ENCODE measurements at regions not wholly inside any gene's neighbourhood (a gene's known extent, or its start where the extent isn't known, plus 50 kb on each side); places are given as distances from the start of the nearest gene placed in this dataset.

DNA sequence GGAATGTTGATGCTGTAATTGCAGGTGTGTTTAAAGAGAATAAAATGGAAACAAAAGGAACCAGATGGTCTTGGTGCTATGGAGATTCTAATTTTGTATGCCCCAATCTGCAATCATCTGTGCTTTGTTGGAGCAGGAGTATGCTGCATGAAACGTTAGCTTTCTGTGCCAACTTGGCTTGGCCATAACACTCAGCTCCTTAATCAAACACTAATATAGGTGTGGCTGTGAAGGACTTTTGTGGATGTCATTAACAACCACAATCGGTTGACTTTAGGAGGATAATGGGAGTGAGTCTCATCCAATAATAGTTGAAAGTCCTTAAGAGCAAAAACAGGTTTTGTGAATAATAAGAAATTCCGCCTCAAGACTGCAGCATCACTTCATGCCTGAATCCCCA lies 399.2 kb downstream of the NLGN4X start:
- DNase-seq, result no peak

- no peak for DNase-seq
Measured at GRCh38 chrX:5829060-5829459, 399.6 kb downstream of the NLGN4X start.

DNA sequence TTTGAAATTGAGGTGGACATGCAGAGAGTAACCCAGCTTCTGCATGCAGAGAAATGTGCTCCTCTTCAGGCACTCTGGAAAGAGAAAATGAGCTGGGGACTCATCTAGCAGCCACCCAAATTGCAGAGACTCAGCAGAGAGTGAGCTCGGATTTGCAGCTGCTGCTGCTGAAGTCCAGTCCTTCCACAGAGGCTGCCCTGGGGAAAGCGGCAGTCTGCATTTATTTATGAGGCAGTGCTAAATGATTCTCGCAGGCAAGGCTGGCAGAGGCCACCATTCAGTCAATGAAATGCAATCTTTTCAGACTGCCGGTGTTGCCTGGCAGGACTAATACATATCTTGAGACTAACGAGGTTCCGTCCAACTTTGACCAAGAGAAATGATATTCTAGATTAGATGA lies 404.8 kb downstream of the NLGN4X start:
- DNase-seq, result no peak

GRCh38 chrX:5810636-5811035 lies 418.0 kb downstream of the NLGN4X start:
- no peak for DNase-seq

DNA sequence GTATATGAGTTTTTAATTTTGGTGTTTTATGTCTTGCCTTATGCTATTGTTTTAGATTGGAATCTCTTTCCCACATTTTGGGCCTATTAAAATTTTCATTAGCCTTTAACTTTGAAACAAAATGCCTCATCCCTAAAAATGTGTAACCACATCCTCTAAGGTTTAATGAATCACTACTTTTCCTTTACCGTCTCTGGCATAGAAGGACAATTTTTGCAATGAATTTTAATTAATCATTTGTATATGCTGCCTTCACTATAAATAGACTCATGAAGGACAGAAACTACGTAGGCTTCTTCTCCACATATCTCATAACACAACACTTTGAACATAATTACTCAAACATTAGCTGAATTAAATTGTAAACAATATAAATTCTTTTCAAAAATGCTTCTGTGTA lies 421.5 kb downstream of the NLGN4X start:
- no peak for DNase-seq

GRCh38 chrX:5802391-5802790 lies 426.3 kb downstream of the NLGN4X start:
- no peak for DNase-seq

- no peak for DNase-seq
Measured at GRCh38 chrX:5791721-5792120, 436.9 kb downstream of the NLGN4X start.

DNA sequence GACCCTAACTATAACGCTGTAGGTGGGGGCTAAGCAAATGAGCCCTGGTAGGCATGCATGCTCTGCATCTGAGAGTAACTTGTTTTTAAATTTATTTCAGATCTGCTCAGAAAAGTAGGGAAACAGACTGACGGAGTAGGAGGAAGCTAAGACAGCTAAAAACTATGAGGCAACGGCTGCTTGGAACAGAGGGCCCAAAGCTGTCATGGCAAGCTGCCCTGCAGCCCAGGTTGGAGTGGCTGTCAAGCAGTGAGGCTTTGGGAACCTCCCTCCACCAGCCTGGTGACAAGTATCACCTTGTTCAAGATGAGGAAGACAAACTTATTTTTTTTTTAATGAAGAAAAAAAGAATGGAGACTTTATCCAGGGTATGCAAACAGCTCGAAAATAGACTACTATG lies 439.8 kb downstream of the NLGN4X start:
- no peak for DNase-seq

GRCh38 chrX:5780821-5781220 lies 447.8 kb downstream of the NLGN4X start:
- DNase-seq, result no peak

DNA sequence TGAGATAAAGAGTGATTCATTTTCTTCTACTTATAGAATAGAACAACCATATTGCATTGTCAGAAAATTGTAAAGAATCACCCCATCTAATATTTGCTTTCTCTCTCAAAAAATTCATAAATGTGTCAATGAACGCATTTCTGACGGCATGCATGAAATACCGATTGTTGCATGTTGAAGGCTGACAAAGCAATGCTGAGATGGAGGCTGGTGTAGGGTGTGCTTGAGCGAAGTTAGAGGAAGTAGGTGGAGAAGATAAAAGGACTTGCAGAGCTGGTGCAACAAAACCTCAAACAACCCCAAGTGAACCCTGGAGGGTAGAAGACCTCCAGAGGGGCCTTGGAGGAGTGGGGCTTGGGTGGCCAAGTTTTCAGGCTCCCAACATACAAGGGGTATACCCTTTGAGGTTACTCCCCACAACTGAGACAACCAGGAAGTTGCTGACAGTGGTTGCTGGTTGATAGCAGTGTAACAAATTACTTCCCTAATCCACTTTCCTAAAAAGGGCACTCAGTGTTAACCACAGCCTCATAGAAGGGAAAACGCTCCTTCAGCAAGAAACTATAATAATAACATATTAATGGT lies 452.7 kb downstream of the NLGN4X start:
- no peak for DNase-seq

DNA sequence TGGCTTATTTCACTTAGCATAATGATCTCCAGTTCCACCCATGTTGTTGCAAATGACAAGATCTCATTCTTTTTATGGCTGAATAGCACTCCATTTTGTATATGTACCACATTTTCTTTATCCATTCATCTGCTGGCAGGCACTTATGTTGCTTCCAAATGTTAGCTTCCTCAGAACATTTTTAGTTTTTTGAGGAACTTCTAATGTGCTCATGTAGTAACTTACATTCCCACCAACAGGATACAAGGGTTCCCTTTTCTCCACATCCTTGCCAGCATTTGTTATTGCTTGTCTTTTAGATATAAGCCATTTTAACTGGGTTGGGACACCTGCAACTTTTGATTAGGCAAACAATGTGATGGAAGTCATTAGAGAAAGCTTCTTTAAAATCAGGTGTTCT lies 454.2 kb downstream of the NLGN4X start:
- DNase-seq, result no peak

- DNase-seq, result no peak
Measured at GRCh38 chrX:5771441-5771840, 457.2 kb downstream of the NLGN4X start.

DNA sequence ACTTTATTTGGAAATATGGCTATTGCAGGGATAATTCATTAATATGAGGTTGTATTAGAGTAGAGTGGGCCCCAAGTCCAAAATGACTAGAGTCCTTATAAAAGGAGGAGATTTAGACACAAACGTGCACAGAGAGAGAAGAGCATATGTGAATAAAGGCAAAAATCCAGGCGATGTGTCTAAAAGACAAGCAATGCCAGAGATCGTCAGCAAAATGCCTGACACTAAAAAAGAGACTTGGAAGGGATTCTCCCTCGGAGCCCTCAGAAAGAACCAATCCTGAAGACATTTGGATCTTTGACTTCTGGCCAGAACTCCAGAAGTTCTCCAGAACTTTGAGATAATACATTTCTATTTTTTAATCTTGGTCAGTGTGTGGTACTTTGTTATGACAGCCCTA lies 472.1 kb downstream of the NLGN4X start:
- DNase-seq, result no peak

DNA sequence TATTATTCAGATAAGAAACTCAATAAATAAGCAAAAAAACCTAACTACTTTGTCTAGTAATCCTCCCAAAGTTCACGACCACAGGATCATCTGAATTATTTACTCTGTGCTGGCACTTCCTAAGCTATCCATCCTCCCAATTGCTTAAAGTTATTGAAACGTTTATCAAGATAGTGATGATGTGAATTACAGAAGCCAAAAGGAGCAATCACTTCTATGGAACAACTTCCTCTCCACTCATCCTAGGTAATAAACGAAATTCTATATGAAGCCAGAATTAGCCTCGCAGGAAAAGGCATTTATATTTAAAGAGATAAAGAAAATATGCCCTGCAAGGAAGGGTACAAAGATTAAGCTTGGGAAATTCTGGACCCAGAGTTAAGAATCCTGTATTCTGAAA lies 475.4 kb downstream of the NLGN4X start:
- no peak for DNase-seq

DNA sequence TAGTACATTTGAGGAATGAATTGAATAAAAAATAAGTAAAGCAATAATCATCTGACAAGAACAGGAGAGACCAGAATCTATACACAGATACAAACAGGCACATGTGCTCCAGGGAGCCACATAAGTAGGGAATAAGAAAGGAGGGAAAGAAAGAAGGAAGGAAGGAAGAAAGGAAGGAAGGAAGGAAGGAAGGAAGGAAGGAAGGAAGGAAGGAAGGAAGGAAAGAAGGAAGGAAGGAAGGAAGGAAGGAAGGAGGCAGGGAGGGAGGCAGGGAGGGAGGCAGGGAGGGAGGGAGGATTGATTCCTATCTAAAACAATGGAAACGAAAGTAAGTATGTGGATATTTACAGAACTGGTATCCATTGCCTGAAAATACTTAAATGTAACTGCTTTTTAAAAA lies 475.8 kb downstream of the NLGN4X start:
- no peak for DNase-seq

- DNase-seq, result no peak
Measured at GRCh38 chrX:5748586-5749150, 480.0 kb downstream of the NLGN4X start.

DNA sequence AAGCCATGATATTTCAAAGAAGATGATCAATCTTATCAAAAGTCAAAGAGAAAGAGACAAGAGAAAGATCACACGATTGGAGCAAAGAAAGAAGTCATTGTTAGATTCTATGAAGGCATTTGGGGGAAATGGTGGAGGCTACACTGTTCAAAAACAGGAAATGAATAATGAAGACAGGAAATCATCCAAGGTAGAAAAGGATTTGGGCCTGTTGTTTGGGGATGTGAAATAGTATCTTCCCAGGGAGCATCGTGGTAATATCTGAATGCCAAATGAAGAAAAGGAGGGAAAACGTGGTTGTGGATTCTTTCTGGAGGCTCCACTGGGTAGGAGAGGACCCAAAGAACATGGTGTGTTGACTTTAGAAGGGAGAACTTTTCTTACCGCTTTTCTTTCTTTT lies 482.4 kb downstream of the NLGN4X start:
- no peak for DNase-seq

- DNase-seq, result no peak
Measured at GRCh38 chrX:5733501-5733900, 495.2 kb downstream of the NLGN4X start.

DNA sequence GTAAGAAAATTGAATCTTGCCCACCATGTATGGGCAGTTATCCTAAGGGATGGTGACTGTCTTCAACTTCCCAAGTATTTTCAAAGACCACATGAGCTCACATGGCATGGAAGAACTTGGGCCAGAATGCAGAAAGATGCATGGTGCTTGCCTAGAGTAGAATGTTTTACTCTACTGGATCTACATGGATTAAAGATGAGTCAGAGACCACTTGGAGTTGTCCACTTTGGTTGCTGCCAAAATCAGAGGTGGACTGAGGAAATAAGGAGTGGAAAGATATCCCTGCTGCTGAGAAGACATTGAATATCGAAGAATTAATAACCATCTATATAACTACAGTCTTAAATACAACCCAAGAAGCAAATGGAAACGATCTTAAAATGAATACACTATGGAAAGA lies 498.1 kb downstream of the NLGN4X start:
- DNase-seq, result no peak

DNA sequence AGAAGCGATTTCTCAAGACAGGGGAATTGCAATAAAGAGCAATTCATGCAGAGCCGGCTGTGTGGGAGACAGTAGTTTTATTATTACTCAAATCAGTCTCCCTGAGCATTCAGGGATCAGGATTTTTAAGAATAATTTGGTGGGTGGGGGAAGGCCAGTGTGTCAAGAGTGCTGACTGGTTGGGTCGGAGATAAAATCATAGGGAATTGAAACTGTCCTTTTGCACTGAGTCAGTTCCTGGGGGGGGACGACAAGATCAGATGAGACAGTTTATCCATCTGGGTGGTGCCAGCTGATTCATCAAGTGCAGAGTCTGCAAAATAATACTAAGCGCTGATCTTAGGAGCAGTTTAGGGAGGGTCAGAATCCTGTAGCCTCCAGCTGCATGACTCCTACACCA lies 502.4 kb downstream of the NLGN4X start:
- DNase-seq, result no peak

- no peak for DNase-seq
Measured at GRCh38 chrX:5724123-5724522, 504.5 kb downstream of the NLGN4X start.

DNA sequence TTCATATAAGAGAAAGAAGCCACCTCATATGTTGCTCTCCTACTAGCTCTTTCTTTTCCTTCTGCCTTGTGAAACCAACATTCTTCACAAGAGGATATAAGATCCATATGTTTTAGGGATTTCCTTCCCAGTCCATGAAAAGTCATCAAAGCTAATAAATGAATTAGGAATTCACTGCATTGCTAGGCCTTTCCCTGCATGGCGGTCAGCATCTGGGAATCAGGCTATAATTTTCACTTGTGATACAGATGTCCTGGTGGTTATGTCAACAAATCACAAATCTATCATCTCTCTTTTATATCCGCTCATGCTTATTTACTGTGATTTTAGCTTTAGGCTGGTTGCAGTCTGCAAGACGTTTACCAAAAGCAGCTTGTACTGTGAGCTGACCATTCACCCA lies 510.0 kb downstream of the NLGN4X start:
- DNase-seq, result no peak

DNA sequence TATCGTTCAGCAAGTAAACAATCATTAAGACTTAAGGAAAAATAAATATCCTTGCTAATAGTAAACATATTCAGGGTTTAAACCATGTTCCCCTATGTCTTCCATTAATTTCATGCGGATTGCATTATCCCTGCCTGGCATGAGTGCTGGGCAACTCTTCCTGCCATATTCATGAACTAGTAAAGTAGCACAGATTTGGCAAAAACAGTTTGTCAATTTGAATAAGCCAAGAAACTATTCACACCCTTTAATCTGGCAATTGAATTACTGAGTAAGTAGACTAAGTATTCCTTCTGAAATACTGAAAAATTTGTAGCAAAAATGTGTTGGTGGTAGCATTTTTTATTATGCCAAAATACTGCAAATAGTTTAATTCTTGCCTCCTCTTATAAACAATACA lies 512.0 kb downstream of the NLGN4X start:
- no peak for DNase-seq

DNA sequence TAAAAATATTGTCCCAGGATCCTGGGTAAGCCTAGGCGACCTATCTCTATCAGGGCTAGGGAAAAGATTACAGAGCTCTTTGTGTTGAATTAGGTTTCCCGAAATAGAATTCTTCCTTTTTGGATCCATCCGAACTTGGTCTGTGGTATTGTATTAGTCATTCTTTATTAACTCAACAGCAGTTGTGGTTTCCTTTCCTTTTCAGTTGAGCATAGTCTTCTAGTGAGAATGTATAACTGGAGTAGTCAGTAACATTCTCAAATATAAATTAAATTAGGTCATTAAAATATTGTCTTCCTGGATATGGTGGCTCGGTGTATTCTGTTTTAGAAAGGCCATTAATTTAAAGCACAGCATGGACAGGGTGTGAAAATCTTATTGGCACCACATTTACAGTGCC lies 520.4 kb downstream of the NLGN4X start:
- DNase-seq, result no peak

DNA sequence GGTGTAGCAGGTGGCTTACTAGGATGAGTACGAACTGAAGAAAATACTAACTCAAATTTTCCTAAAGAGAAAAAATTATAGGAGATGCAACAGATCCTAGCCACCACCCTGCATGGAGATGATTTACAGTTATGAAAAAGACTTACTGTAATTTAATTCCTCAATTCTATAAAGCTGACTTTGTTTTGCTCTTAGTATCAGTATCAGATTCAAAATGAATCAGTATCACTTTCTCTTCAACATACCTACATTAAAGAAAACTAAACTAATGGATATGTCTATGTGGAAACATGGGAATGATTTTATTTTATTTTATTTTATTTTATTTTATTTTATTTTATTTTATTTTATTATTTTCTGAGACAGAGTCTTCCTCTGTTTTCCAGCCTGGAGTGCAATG lies 525.8 kb downstream of the NLGN4X start:
- no peak for DNase-seq

- DNase-seq, result no peak
Measured at GRCh38 chrX:5695971-5696370, 532.7 kb downstream of the NLGN4X start.
